ENCODE measurements at regions not wholly inside any gene's neighbourhood (a gene's known extent, or its start where the extent isn't known, plus 50 kb on each side); places are given as distances from the start of the nearest gene placed in this dataset.

DNA sequence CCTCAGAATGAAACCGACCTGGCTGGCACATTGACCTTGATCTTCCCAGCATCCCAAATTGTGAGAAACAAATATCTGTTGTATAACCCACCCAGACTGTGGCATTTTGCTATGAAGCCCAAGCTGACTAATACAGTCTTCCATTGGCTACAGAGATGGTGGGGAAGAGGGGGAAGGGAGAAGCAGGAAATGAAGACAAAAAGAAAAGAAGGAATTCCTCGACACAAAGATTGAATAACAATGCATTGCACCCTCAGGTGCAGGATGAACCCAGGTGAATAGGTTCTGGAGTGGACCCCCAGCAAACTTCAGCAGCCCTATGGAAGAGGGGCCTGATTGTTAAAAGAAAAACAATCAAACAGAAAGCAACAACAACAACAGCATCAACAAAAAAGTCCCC is 270.7 kb downstream of the FSIP2 start:
- intact Hi-C loops (cut with DNase I; ENCODE audit: low total_unique reads), result no loop called here
- no peaks in the 10 kb centered on the region for H3K36me3 ChIP-seq
- DNase-seq, result no peak

DNA sequence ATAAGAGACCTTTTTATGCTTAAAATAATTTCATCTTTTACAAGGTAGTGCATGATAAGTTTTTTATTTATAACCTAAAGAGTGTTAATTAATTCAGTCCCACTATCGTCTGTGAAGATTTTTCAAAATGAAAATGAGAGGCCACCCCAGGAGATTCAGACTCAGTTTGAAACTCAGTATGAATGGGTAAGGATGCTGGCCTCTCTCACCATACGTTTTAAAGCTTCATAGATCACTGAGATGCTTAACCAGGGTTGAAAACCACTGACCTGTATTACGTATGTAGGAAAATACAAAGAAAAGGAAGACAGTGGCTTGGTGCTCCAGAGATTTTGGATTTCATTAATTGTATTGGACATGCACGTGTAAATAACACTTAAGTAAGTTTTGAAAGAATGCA is 278.7 kb downstream of the FSIP2 start:
- Histone ChIP-seq H3K4me1 (no peaks in the 10 kb centered on the region), H3K27me3 (replicated peaks in 1 of 7) (no peaks in the 10 kb centered on the region), H3K27ac (no peak overlapping the region), H3K36me3 (no peaks in the 10 kb centered on the region), H3K4me3 (no peak overlapping the region), H3K9me3 (peaks cover 0 to 30% (median 23%) of the 10 kb centered on the region in 8 donors)
- DNase-seq, result no peak
- TF ChIP-seq POLR2A (IDR thresholded peaks at IDR 0.05), result no peak
- no peak for TF ChIP-seq POLR2AphosphoS5 (IDR thresholded peaks at IDR 0.05)
- TF ChIP-seq, protein P1, sequence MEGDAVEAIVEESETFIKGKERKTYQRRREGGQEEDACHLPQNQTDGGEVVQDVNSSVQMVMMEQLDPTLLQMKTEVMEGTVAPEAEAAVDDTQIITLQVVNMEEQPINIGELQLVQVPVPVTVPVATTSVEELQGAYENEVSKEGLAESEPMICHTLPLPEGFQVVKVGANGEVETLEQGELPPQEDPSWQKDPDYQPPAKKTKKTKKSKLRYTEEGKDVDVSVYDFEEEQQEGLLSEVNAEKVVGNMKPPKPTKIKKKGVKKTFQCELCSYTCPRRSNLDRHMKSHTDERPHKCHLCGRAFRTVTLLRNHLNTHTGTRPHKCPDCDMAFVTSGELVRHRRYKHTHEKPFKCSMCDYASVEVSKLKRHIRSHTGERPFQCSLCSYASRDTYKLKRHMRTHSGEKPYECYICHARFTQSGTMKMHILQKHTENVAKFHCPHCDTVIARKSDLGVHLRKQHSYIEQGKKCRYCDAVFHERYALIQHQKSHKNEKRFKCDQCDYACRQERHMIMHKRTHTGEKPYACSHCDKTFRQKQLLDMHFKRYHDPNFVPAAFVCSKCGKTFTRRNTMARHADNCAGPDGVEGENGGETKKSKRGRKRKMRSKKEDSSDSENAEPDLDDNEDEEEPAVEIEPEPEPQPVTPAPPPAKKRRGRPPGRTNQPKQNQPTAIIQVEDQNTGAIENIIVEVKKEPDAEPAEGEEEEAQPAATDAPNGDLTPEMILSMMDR (IDR thresholded peaks at IDR 0.05 in 8 of 11, conservative IDR thresholded peaks at IDR 0.05 in 3 of 11), result no peak
- intact Hi-C loops (cut with DNase I; ENCODE audit: low total_unique reads), result no loop called here
- WGBS, 5 donors, result 68 to 81% (median 75%) methylated on average over 4 of the region's 4 CpGs

More for the DNA sequence above, 270.7 kb downstream of the FSIP2 start:
- Histone ChIP-seq H3K4me3 (no peak overlapping the region), H3K27ac (no peak overlapping the region), H3K27me3 (replicated peaks in 1 of 7) (no peaks in the 10 kb centered on the region), H3K4me1 (no peaks in the 10 kb centered on the region), H3K9me3 (peaks cover 0 to 52% (median 35%) of the 10 kb centered on the region in 8 donors)
- WGBS, 5 donors, result 68 to 88% (median 72%) methylated on average over 2 of the region's 2 CpGs
- TF ChIP-seq, protein P1 (IDR thresholded peaks at IDR 0.05 in 8 of 11, conservative IDR thresholded peaks at IDR 0.05 in 3 of 11), result no peak
- TF ChIP-seq POLR2A (IDR thresholded peaks at IDR 0.05), result no peak
- TF ChIP-seq POLR2AphosphoS5 (IDR thresholded peaks at IDR 0.05), result no peak

DNA sequence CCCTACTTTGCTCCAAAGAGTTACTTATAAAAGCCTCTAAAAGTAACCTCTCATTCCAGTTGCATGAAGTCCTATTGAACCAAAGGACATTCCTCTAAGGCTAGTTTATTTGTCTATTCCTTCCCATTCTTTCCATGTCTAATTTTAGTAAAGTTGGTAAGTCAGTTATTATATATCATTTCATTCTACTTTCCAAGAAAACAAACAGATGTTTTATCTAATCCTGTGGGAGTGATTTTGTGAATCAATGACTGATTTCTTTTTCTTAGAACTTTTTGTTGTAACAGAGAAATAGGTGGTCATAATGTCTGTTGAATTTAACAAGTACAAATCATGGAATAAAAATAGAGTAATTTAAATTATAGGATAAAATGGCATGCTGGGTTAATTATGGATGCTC is 286.3 kb downstream of the FSIP2 start:
- TF ChIP-seq POLR2AphosphoS5 (IDR thresholded peaks at IDR 0.05), result no peak
- no peak for TF ChIP-seq POLR2A (IDR thresholded peaks at IDR 0.05)
- TF ChIP-seq, protein P1 (IDR thresholded peaks at IDR 0.05 in 8 of 11, conservative IDR thresholded peaks at IDR 0.05 in 3 of 11), result no peak
- Histone ChIP-seq H3K4me1 (no peaks in the 10 kb centered on the region), H3K9me3 (peaks cover 0 to 3% (median 0%) of the 10 kb centered on the region in 8 donors), H3K36me3 (no peaks in the 10 kb centered on the region), H3K27me3 (replicated peaks in 1 of 7) (no peaks in the 10 kb centered on the region), H3K27ac (no peak overlapping the region), H3K4me3 (no peak overlapping the region)
- intact Hi-C loops (cut with DNase I; ENCODE audit: low total_unique reads), result no loop called here
- no peak for DNase-seq

DNA sequence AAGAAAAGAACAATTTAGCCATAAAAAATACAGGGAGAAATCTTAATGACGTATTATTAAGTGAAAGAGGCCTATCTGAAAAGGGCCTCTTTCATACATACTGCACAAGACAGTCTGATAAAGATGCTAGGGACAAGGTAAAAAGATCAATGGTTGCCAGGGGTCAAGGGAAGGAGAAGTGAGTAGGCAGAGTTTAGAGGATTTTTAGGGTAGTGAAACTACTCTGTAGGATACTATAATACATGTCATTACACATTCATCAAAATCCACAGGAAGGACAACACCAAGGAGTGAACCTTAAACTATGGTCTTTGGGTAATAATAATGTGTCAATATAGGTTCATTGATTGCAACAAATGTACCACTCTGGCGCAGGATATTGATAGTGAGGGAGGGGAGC is 289.3 kb downstream of the FSIP2 start:
- no peak overlapping the region for H3K27ac ChIP-seq
- H3K27me3 ChIP-seq (replicated peaks in 1 of 7), result no peaks in the 10 kb centered on the region
- no peak overlapping the region for H3K4me3 ChIP-seq
- TF ChIP-seq POLR2AphosphoS5 (IDR thresholded peaks at IDR 0.05) (no peak), POLR2A (IDR thresholded peaks at IDR 0.05) (no peak)
- TF ChIP-seq, protein P1 (IDR thresholded peaks at IDR 0.05 in 8 of 11, conservative IDR thresholded peaks at IDR 0.05 in 3 of 11), result no peak
- 88 to 94% (median 91%) methylated on average over 2 of the region's 2 CpGs for WGBS, 5 donors
- intact Hi-C loops (cut with DNase I; ENCODE audit: low total_unique reads), result no loop called here
- DNase-seq, result no peak
- H3K9me3 ChIP-seq, result peaks cover 0 to 3% (median 0%) of the 10 kb centered on the region in 8 donors
- H3K36me3 ChIP-seq, result no peaks in the 10 kb centered on the region
- no peaks in the 10 kb centered on the region for H3K4me1 ChIP-seq

Measured in spleen (tissue), 11 donors.